Suprapubic skin (tissue), 4 donors: ENCODE measurements at regions not wholly inside any gene's neighbourhood (a gene's known extent, or its start where the extent isn't known, plus 50 kb on each side); places are given as distances from the start of the nearest gene placed in this dataset.
"Not testable (repeated sequence)": the region's sequence is repeated elsewhere in the genome, so short reads cannot be mapped to it uniquely, and the experiment has no call there.

ENCODE experiments used
- DNase-seq, 2 donors: peaks; one replicate each; pipeline ENCODE4 v3.0.0-alpha.2; 2019; ENCODE audit warnings: low spot score in 2 of 2
- H3K27ac ChIP-seq: fragments of 200-600 bp; sonication (generic); one replicate; pipeline ENCODE4 v1.5.1; 2019
- H3K27me3 ChIP-seq: fragments of 200-600 bp; sonication (generic); one replicate; pipeline ENCODE4 v1.5.1; 2019
- H3K36me3 ChIP-seq: fragments of 200-600 bp; sonication (generic); one replicate; pipeline ENCODE4 v1.5.1; 2019
- H3K4me1 ChIP-seq: fragments of 200-600 bp; sonication (generic); one replicate; pipeline ENCODE4 v1.5.1; 2019
- H3K4me3 ChIP-seq: fragments of 200-600 bp; sonication (generic); one replicate; pipeline ENCODE4 v1.5.1; 2019; ENCODE audit warnings: mild to moderate bottlenecking
- H3K9me3 ChIP-seq: fragments of 200-600 bp; sonication (generic); one replicate; pipeline ENCODE4 v1.5.1; 2019
- CTCF ChIP-seq, 2 donors: fragments of 200-600 bp in 1 of 2; fragments of 450-650 bp in 1 of 2; sonication (generic) in 1 of 2; IDR thresholded peaks; one replicate each; pipeline ENCODE4 v1.5.1; 2016 to 2019; ENCODE audit warnings: antibody characterized with exemption in 2 of 2, mild to moderate bottlenecking in 1 of 2, moderate library complexity in 1 of 2
- EP300 ChIP-seq: sonication (generic); formaldehyde crosslinking; IDR thresholded peaks from one replicate; pipeline ENCODE4 v1.6.1; 2017; ENCODE audit warnings: antibody characterized with exemption
- POLR2A ChIP-seq, 2 donors: fragments of 450-650 bp; IDR thresholded peaks; one replicate each; pipeline ENCODE4 v1.6.1; 2017; ENCODE audit warnings: antibody characterized with exemption in 2 of 2, mild to moderate bottlenecking in 2 of 2, moderate library complexity in 2 of 2
- POLR2AphosphoS5 ChIP-seq, 3 donors: sonication (generic); formaldehyde crosslinking; IDR thresholded peaks; one replicate each; pipeline ENCODE4 v1.6.1; 2017; ENCODE audit warnings: antibody characterized with exemption in 3 of 3
- WGBS: methylation state at CpG from one replicate; pipeline ENCODE4 v1.1.5; 2018; 5-methylcytosine and 5-hydroxymethylcytosine counted together

GRCh38 chr7:57775396-57776088 is 325.6 kb downstream of the ZNF716 start:
- WGBS: 86% methylated on average over 17 of the region's 17 CpGs

GRCh38 chr7:57776136-57776856 is 326.3 kb downstream of the ZNF716 start:
- H3K4me3 ChIP-seq, H3K27ac ChIP-seq, H3K27me3 ChIP-seq, H3K4me1 ChIP-seq, H3K9me3 ChIP-seq, H3K36me3 ChIP-seq, DNase-seq: not testable (repeated sequence)
- WGBS: 94% methylated on average over 30 of the region's 36 CpGs

More at GRCh38 chr7:57775396-57776088, 325.6 kb downstream of the ZNF716 start:
- Histone ChIP-seq H3K27me3 (no peaks in the 10 kb centered on the region), H3K27ac (no peak overlapping the region), H3K9me3 (peaks cover 3% of the 10 kb centered on the region), H3K4me3 (no peak overlapping the region), H3K36me3 (no peaks in the 10 kb centered on the region), H3K4me1 (no peaks in the 10 kb centered on the region)
- TF ChIP-seq EP300: no peak
- no peak for TF ChIP-seq POLR2AphosphoS5 (IDR thresholded peaks at IDR 0.05)
- no peak for TF ChIP-seq CTCF (IDR thresholded peaks at IDR 0.05)
- no peak for TF ChIP-seq POLR2A (IDR thresholded peaks at IDR 0.05)
- no peak for DNase-seq

GRCh38 chr7:57789130-57789529 is 339.2 kb downstream of the ZNF716 start:
- Histone ChIP-seq H3K27me3 (no peaks in the 10 kb centered on the region), H3K4me3 (no peak overlapping the region), H3K9me3 (no peaks in the 10 kb centered on the region), H3K36me3 (no peaks in the 10 kb centered on the region), H3K27ac (no peak overlapping the region), H3K4me1 (no peaks in the 10 kb centered on the region)
- TF ChIP-seq POLR2A (IDR thresholded peaks at IDR 0.05) (no peak), EP300 (no peak), CTCF (IDR thresholded peaks at IDR 0.05) (no peak), POLR2AphosphoS5 (IDR thresholded peaks at IDR 0.05) (no peak)
- no peak for DNase-seq
- 83% methylated on average over 10 of the region's 10 CpGs for WGBS

- Histone ChIP-seq H3K9me3 (peaks cover 11% of the 10 kb centered on the region), H3K4me3 (no peak overlapping the region), H3K4me1 (no peaks in the 10 kb centered on the region), H3K27ac (no peak overlapping the region), H3K27me3 (no peaks in the 10 kb centered on the region), H3K36me3 (no peaks in the 10 kb centered on the region)
- 89% methylated on average over 17 of the region's 30 CpGs for WGBS
- TF ChIP-seq CTCF (IDR thresholded peaks at IDR 0.05): no peak
- DNase-seq: no peak
Observed at GRCh38 chr7:57819491-57819981, 369.6 kb downstream of the ZNF716 start.

GRCh38 chr7:57820477-57820876 is 370.5 kb downstream of the ZNF716 start:
- no peaks in the 10 kb centered on the region for H3K36me3 ChIP-seq
- no peak overlapping the region for H3K27ac ChIP-seq
- TF ChIP-seq POLR2A (IDR thresholded peaks at IDR 0.05) (no peak), EP300 (no peak), CTCF (IDR thresholded peaks at IDR 0.05) (no peak), POLR2AphosphoS5 (IDR thresholded peaks at IDR 0.05) (no peak)
- H3K4me1 ChIP-seq: no peaks in the 10 kb centered on the region
- peaks cover 11% of the 10 kb centered on the region for H3K9me3 ChIP-seq
- WGBS: 84% methylated on average over 16 of the region's 16 CpGs
- no peaks in the 10 kb centered on the region for H3K27me3 ChIP-seq
- H3K4me3 ChIP-seq: no peak overlapping the region
- DNase-seq: no peak
